GM18511 (cell line): ENCODE measurements at regions not wholly inside any gene's neighbourhood (a gene's known extent, or its start where the extent isn't known, plus 50 kb on each side); places are given as distances from the start of the nearest gene placed in this dataset.

Experiments
- ATAC-seq: cut with Tn5 transposase; IDR thresholded peaks from one replicate; pipeline ENCODE4 v1.9.1; 2021; ENCODE audit warnings: mild to moderate bottlenecking, moderate library complexity; ENCODE audit not compliant: unreplicated experiment

GRCh38 chr4:114173968-114174367 is 194.5 kb upstream of the ARSJ start:
- ATAC-seq: no peak

DNA sequence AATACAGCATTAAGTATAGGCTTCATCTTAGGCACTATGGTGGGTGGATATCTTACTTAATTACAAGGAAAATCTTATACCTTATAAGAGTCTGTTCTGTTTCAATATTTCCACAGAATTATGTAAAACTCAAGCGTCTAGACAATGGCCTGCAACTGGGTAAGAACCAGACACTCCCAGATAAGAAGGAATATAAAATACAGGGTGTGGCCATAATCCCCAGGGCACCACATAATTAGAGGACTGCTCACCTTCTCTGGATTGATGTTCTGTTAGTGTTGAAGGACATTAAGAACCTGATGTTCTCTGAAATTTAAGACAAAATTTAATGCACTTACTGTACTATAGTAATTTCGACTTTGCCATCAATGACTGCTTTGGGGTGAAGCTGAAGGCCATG is 198.2 kb upstream of the ARSJ start:
- ATAC-seq: no peak

GRCh38 chr4:114178392-114178791 is 198.9 kb upstream of the ARSJ start:
- ATAC-seq: no peak

DNA sequence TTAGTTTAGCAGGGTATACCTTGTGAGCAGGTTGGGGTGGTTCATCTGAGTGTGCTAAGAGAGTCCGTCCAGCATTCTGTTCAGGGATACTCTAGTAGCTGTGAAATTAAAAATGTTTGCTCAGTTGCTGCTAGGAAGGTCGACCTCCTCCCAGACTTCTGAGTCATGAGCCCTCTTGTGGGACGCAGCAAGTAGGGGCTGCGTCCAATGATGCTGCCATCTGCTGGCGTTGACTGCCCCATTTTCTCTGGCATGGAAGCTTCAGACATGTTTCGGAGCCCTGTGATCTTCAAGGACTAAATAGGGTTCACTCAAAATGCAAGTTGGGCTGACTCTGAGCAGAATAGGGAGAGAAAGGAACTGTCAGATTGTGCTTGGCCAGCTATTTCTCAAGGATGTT is 201.0 kb upstream of the ARSJ start:
- peak; percentile 67 for ATAC-seq

DNA sequence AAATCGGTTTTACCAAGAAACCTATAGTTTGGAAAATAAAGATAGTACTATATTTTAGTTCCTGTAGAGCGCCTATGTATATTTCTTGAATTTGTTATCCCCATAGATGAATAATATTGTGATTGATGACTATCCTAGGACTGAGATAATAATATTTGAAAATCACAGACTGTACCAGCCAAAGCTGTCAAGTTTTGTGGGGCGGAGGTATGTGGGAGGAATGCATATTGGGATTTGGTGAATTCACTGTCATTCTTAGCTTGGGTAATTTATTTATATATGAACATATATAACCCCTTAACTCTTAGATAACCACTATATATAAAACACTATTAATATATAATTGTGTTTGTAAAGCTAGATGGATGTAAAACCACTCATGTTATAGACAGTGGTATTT is 205.5 kb upstream of the ARSJ start:
- no peak for ATAC-seq

GRCh38 chr4:114187592-114187991 is 208.1 kb upstream of the ARSJ start:
- no peak for ATAC-seq

DNA sequence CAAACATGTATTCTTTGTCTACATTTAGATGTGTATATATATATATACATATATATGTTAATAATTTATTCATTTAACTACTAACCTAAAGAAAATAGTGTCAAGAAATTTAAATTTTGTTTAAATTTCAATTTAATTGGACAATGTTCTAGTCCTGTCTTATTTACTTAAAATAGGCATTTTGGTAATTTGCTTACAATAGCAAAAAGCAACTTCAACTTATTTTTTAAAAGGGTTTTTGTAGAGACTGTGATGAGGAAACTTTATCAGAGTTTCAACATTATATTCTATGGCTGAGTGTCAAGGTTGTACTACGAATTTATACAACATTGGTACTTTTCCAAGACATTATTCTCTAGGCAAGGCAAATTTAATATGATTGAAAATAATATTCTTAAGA is 212.0 kb upstream of the ARSJ start:
- ATAC-seq: no peak

DNA sequence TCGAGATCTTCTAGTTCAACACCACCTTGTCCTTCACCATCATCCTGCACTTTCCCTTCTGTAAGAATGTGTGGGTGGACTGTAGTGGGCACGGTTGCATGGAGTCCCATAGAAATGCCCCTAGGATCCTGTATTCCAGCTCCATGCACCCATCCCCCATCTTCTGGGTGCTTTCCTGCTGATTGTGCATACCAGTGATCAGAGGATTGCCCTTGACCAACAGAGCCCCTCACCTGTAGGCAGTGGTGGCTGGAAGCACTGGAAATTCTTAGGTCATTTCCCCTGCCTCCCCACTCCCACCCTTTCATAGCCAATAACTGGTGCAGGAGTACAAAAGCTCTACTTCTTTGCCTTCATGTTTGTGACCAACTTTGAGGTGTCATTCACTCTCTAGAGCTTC is 213.4 kb upstream of the ARSJ start:
- ATAC-seq: no peak

DNA sequence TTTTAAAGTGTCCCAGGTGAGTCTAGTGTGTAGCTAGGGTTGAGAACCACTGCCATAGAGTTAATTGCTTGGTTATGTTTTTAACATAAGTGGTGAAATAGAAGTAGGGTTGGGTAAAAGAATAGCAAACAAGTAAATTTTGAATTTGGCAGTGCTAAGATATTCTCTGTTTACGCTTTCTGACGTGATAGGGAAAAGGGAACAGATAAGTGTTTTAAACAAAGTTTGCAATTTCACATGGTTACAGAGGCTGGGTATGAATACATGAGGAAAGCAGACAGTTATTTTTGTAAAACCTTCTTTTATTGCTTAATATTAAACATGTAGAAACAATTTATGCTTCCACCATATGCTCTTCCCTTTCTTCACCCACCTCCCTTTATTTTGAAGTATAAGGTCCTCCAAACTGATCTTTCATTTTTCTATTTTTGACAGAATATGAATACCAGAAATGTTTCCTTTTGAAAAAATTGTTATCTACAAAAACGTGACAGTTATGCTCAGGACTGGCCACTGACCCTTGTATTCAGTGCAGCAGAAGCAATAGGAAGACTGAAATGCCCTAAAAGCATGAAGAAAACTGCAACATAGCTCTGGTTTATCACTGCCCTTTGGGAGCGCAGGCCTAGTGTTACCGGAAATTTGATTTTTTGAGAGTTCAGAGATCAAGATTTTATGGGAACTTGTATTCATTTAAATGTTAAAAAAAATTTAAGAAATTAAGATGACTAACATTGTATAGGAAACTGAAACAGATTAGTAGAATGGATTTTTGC is 214.4 kb upstream of the ARSJ start:
- ATAC-seq: no peak

DNA sequence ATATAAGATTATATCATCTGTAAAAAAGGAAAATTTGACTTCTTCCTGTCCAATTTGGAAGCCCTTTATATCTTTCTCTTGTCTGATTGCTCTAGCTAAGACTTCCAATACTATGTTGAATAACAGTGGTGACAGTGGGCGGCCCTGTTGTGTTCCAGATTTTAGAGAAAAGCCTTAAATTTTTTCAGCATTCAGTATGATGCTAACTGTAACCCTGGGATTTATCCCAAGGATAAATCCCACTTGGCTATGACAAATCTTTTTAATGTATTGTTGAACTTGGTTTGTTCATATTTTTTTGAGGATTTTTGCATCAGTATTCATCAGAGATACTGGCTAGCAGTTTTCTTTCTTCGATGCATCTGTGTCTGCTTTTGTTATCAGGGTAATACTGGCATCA is 217.2 kb upstream of the ARSJ start:
- no peak for ATAC-seq

GRCh38 chr4:114200026-114200425 is 220.6 kb upstream of the ARSJ start:
- no peak for ATAC-seq

DNA sequence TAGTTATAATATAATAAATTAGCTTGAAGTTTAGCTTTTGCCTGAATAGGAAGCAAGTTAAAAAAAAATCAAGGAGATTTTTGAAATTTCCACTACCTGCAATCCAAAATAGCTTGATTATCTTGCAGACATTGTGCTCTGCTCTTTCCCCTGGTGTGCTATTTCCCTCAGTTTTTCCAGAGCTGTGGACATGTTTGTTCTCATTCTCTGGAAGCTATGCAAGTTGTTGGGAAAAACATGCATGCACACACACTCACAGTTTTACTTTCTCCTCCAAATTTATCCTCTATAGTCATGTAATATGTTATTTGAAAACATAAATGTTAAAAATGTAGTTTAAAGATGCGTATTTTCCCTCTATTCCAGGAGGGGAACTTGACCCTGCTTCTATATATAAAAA is 225.8 kb upstream of the ARSJ start:
- ATAC-seq: no peak

DNA sequence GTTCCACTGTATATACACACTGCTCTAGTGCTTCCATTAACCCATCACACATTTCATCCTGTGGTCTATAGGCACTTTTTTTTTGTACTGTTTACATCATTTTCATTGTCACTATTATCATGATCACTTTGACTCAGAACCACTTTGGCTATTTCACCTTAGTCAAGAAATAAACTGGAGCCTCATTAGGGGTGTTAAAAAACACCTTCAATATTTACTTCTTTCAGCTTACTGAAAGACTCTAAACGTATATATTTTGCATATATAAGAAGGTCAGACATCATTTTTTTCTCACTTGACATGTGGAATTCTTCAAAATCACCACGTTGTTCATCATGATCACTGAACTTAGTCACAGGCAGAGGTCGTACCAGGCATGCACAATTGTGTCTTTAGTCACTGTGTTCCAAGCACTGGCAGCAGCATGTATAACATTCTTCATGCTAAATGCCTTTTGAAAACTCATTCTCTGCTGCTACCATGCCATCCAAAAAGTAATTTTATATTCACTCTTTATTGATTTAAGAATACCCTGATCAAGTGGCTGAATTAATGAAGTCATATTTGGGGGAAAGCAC is 229.2 kb upstream of the ARSJ start:
- ATAC-seq: peak; percentile 39

GRCh38 chr4:114209584-114209983 is 230.1 kb upstream of the ARSJ start:
- peak; percentile 85 for ATAC-seq

DNA sequence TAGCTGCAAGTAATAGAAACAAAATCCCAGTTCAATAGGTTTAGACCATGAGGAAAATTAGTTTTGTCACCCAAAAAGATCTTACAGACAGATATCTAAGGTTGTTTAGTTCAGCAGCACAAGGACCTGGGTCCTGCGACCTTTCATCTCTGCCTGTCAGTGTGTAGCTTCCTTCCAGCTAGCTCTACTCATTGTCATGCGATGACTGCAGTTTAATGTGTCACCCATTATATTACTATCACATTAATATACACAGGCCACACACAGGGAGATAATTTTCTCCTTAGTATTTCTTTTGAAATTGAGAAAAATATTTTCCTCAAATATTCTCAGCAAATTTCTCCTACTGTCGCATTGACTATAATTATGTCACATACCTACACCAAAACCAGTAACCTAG is 232.1 kb upstream of the ARSJ start:
- no peak for ATAC-seq

DNA sequence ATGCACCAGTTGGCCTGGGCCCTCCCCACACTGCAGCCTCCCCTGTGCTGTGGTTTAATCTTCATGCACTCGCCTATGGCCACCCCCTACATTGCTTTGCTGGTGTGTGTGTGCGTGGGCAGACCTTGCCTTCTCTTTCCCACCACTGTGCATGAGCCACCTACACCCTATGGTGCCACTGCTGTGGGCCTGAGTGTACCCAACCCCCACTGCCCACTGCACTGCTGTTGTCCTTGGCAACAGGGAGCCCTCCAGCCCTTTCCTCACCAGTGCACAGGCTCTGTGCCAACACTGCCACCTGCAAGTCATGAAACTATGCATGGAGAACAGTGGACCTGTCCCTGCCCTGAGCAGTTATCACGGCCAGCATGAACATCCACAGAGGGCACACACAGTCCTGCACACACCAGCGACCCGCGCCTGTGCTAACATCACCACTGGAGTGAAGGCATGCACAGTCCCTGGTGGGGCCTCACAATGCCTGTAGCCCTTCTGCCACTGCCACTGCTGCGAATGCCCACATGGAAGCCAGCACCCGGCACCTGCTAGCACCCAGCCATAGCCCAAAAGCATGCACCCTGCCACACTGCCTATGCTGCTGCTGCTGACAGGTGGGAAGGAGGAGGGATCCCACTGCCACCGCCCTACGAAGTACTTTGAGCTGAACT is 237.8 kb upstream of the ARSJ start:
- peak; percentile 59 for ATAC-seq

GRCh38 chr4:114223580-114223979 is 244.1 kb upstream of the ARSJ start:
- ATAC-seq: no peak

DNA sequence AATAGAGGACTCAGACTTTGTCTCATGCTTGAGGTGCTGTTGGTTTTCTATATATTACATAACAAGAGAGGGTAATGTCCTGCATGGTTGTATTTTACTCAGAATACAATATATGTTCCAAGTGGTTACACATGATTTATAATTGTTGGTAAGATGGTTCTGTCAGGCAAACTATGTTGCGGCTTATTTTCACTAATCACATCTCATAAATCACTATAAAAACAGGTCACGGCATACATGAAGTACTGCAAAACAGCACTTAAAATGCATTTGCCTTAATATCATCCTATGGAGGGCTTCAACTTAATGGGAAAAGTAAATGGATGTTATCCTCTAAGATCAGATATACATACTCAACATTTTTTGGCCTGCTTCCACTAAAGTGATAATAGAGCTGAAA is 246.0 kb upstream of the ARSJ start:
- ATAC-seq: no peak

GRCh38 chr4:114226179-114226578 is 246.7 kb upstream of the ARSJ start:
- no peak for ATAC-seq

DNA sequence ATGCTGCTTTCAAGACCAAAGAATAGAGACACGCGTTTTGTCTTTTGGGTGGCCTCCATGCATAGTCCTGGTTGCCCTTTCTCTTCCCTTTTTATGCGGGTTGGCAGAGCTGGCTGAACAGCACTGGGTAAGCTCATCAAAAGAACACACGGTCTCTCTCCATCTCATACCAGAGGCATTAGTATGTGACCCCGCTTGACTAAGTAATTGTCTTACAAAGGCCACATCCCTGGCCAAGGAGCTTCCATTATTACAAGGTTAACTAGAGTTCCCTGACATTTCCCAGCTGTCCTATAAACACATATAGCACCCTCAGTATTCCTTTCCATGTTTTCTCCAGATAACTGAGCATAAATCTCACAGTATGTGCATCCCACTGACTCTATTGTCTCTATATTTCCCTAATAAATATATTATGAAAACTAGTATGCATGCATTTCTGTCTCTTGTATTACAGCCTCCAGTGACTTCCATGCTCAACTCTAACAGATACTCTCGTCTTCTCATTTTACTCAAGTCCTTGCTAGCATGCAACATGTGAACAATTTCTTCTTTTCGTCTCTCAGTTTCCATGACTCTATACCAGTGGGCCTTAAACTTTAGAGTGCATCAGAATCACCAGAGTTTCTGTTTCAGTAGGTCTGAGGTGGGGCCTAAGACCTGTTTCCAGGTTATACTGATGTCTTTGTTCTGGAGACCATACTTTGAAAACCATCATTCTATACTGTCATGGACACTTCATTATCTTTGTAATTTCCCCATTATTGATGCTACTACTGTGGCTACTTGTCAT is 247.7 kb upstream of the ARSJ start:
- ATAC-seq: peak; percentile 97

GRCh38 chr4:114229706-114230105 is 250.3 kb upstream of the ARSJ start:
- no peak for ATAC-seq
